Transverse colon (tissue), 4 donors: ENCODE measurements at regions not wholly inside any gene's neighbourhood (a gene's known extent, or its start where the extent isn't known, plus 50 kb on each side); places are given as distances from the start of the nearest gene placed in this dataset.

ENCODE experiments used
- EP300 ChIP-seq: sonication (generic); formaldehyde crosslinking; IDR thresholded peaks from one replicate; pipeline ENCODE4 v1.6.1; 2017; ENCODE audit warnings: antibody characterized with exemption, low read depth
- POLR2A ChIP-seq: fragments of 450-650 bp; IDR thresholded peaks from one replicate; pipeline ENCODE4 v1.6.1; 2016; ENCODE audit warnings: antibody characterized with exemption, mild to moderate bottlenecking, moderate library complexity
- POLR2AphosphoS5 ChIP-seq, 3 donors: sonication (generic); formaldehyde crosslinking; IDR thresholded peaks; one replicate each; pipeline ENCODE4 v1.6.1; 2016; ENCODE audit warnings: antibody characterized with exemption in 3 of 3
- TF ChIP-seq, protein P1 (sequence below), 5 experiments: fragments of 200-600 bp in 3 of 5; fragments of 450-650 bp in 2 of 5; sonication (generic) in 3 of 5; IDR thresholded peaks; 1 replicate in 2 of 5; 2 replicates in 3 of 5; pipeline ENCODE4 v1.5.1; 2016 to 2017; ENCODE audit warnings: antibody characterized with exemption in 5 of 5, inconsistent platforms in 3 of 5, mild to moderate bottlenecking in 2 of 5, moderate library complexity in 1 of 5

DNA sequence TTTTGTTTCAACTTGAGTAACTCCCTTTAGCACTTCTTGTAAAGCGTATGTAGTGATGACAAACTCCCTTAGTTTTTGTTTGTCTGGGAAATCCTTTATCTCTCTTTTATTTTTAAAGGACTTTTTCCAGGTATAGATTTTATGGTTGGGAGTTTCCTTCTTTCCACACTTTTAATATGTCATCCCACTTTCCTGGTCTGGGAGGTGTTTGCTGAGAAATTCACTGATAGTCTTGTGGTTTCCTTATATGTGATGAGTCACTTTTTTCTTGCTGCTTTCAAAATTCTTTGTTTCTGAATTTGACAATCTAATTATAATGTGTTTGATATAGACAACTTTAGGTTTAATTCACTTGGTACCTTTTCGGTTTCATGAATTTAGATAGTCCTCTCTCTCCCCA is 353.9 kb downstream of the GPAT3 start:
- TF ChIP-seq, protein P1, sequence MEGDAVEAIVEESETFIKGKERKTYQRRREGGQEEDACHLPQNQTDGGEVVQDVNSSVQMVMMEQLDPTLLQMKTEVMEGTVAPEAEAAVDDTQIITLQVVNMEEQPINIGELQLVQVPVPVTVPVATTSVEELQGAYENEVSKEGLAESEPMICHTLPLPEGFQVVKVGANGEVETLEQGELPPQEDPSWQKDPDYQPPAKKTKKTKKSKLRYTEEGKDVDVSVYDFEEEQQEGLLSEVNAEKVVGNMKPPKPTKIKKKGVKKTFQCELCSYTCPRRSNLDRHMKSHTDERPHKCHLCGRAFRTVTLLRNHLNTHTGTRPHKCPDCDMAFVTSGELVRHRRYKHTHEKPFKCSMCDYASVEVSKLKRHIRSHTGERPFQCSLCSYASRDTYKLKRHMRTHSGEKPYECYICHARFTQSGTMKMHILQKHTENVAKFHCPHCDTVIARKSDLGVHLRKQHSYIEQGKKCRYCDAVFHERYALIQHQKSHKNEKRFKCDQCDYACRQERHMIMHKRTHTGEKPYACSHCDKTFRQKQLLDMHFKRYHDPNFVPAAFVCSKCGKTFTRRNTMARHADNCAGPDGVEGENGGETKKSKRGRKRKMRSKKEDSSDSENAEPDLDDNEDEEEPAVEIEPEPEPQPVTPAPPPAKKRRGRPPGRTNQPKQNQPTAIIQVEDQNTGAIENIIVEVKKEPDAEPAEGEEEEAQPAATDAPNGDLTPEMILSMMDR (IDR thresholded peaks at IDR 0.05) = no peak
- no peak for TF ChIP-seq EP300
- TF ChIP-seq POLR2AphosphoS5 (IDR thresholded peaks at IDR 0.05) = no peak
- no peak for TF ChIP-seq POLR2A
